H1 (cell line): ENCODE measurements at regions not wholly inside any gene's neighbourhood (a gene's known extent, or its start where the extent isn't known, plus 50 kb on each side); places are given as distances from the start of the nearest gene placed in this dataset.

ENCODE experiments used
- CEBPB ChIP-seq: IDR thresholded peaks from 2 replicates; pipeline ENCODE4 v1.6.1; 2012; ENCODE audit warnings: low read depth, low read length
- FOSL1 ChIP-seq: IDR thresholded peaks from 2 replicates; pipeline ENCODE4 v1.6.1; 2011; ENCODE audit warnings: mild to moderate bottlenecking, low read depth, low read length, moderate library complexity; ENCODE audit not compliant: insufficient read depth
- HDAC2 ChIP-seq, 2 experiments: fragments of 300-600 bp in 1 of 2; sonication (generic) in 1 of 2; IDR thresholded peaks; 2 replicates each; pipeline ENCODE4 v1.6.1; 2011 to 2012; ENCODE audit warnings: low read depth in 2 of 2, low read length in 2 of 2, mild to moderate bottlenecking in 2 of 2, moderate library complexity in 2 of 2, borderline replicate concordance in 1 of 2, inconsistent platforms in 1 of 2
- SAP30 ChIP-seq: fragments of 300-600 bp; sonication (generic); IDR thresholded peaks from 2 replicates; pipeline ENCODE4 v1.7.1; 2012; ENCODE audit warnings: low read length, moderate library complexity, mild to moderate bottlenecking, inconsistent platforms; ENCODE audit not compliant: insufficient read depth, insufficient replicate concordance

GRCh38 chr1:213570487-213570886 is 417.3 kb upstream of the PROX1 start (continued):
- no peak for TF ChIP-seq SAP30
- no peak for TF ChIP-seq FOSL1
- TF ChIP-seq CEBPB: no peak
- no peak for TF ChIP-seq HDAC2 (IDR thresholded peaks at IDR 0.05; ENCODE audit: borderline replicate concordance in 1 of 2, low read depth in 2 of 2, low read length in 2 of 2)
